ENCODE measurements at regions not wholly inside any gene's neighbourhood (a gene's known extent, or its start where the extent isn't known, plus 50 kb on each side); places are given as distances from the start of the nearest gene placed in this dataset.

- Histone ChIP-seq H3K4me1 (ENCODE audit: control insufficient read depth, insufficient read depth, low read length) (no peaks in the 10 kb centered on the region), H3K27me3 (ENCODE audit: control insufficient read depth, insufficient read depth, low read length) (no peaks in the 10 kb centered on the region), H3K4me3 (ENCODE audit: low read length) (no peak overlapping the region), H3K9me3 (ENCODE audit: control insufficient read depth, low read depth, low read length) (no peaks in the 10 kb centered on the region), H3K27ac (ENCODE audit: low read length) (no peak overlapping the region), H3K36me3 (ENCODE audit: control insufficient read depth, insufficient read depth, low read length) (no peaks in the 10 kb centered on the region)
- WGBS (ENCODE audit: insufficient coverage, low lambda C conversion rate), result no CpG with 5 or more reads among the region's 7 CpGs
- no peak for DNase-seq
Measured at GRCh38 chr3:56917361-56918110, 115.8 kb upstream of the ARHGEF3 start.

- H3K27ac ChIP-seq (ENCODE audit: low read length), result no peak overlapping the region
- no peak overlapping the region for H3K4me3 ChIP-seq (ENCODE audit: low read length)
- no peaks in the 10 kb centered on the region for H3K36me3 ChIP-seq (ENCODE audit: control insufficient read depth, insufficient read depth, low read length)
- WGBS (ENCODE audit: insufficient coverage, low lambda C conversion rate), result 100% methylated on average over 4 of the region's 4 CpGs
- H3K27me3 ChIP-seq (ENCODE audit: control insufficient read depth, insufficient read depth, low read length), result no peaks in the 10 kb centered on the region
- H3K4me1 ChIP-seq (ENCODE audit: control insufficient read depth, insufficient read depth, low read length), result no peaks in the 10 kb centered on the region
- no peaks in the 10 kb centered on the region for H3K9me3 ChIP-seq (ENCODE audit: control insufficient read depth, low read depth, low read length)
- no peak for DNase-seq
Measured at GRCh38 chr3:56916716-56917360, 115.1 kb upstream of the ARHGEF3 start.

- WGBS (ENCODE audit: insufficient coverage, low lambda C conversion rate), result no CpG with 5 or more reads among the region's 16 CpGs
- no peak for DNase-seq
- H3K4me1 ChIP-seq (ENCODE audit: control insufficient read depth, insufficient read depth, low read length), result no peaks in the 10 kb centered on the region
- peaks cover under 1% of the 10 kb centered on the region for H3K27me3 ChIP-seq (ENCODE audit: control insufficient read depth, insufficient read depth, low read length)
- no peaks in the 10 kb centered on the region for H3K36me3 ChIP-seq (ENCODE audit: control insufficient read depth, insufficient read depth, low read length)
- H3K27ac ChIP-seq (ENCODE audit: low read length), result no peak overlapping the region
- H3K4me3 ChIP-seq (ENCODE audit: low read length), result peak overlapping the region; percentile 10
- no peaks in the 10 kb centered on the region for H3K9me3 ChIP-seq (ENCODE audit: control insufficient read depth, low read depth, low read length)
Measured at GRCh38 chr3:56915966-56916586, 114.3 kb upstream of the ARHGEF3 start.

GRCh38 chr3:56914646-56915045, 112.9 kb upstream of the ARHGEF3 start:
- Histone ChIP-seq H3K27me3 (ENCODE audit: control insufficient read depth, insufficient read depth, low read length) (peaks cover 2% of the 10 kb centered on the region), H3K9me3 (ENCODE audit: control insufficient read depth, low read depth, low read length) (no peaks in the 10 kb centered on the region), H3K27ac (ENCODE audit: low read length) (no peak overlapping the region), H3K4me3 (ENCODE audit: low read length) (no peak overlapping the region), H3K4me1 (ENCODE audit: control insufficient read depth, insufficient read depth, low read length) (no peaks in the 10 kb centered on the region), H3K36me3 (ENCODE audit: control insufficient read depth, insufficient read depth, low read length) (no peaks in the 10 kb centered on the region)
- WGBS (ENCODE audit: insufficient coverage, low lambda C conversion rate), result no CpG with 5 or more reads among the region's 3 CpGs
- DNase-seq, result no peak

GRCh38 chr3:56911363-56911762, 109.6 kb upstream of the ARHGEF3 start:
- peaks cover 2% of the 10 kb centered on the region for H3K27me3 ChIP-seq (ENCODE audit: control insufficient read depth, insufficient read depth, low read length)
- H3K9me3 ChIP-seq (ENCODE audit: control insufficient read depth, low read depth, low read length), result no peaks in the 10 kb centered on the region
- DNase-seq, result no peak
- H3K36me3 ChIP-seq (ENCODE audit: control insufficient read depth, insufficient read depth, low read length), result no peaks in the 10 kb centered on the region
- H3K4me1 ChIP-seq (ENCODE audit: control insufficient read depth, insufficient read depth, low read length), result no peaks in the 10 kb centered on the region
- 80% methylated on average over 1 of the region's 8 CpGs for WGBS (ENCODE audit: insufficient coverage, low lambda C conversion rate)
- H3K4me3 ChIP-seq (ENCODE audit: low read length), result no peak overlapping the region
- H3K27ac ChIP-seq (ENCODE audit: low read length), result no peak overlapping the region

GRCh38 chr3:56909349-56909748, 107.6 kb upstream of the ARHGEF3 start:
- Histone ChIP-seq H3K9me3 (ENCODE audit: control insufficient read depth, low read depth, low read length) (no peaks in the 10 kb centered on the region), H3K36me3 (ENCODE audit: control insufficient read depth, insufficient read depth, low read length) (no peaks in the 10 kb centered on the region), H3K4me1 (ENCODE audit: control insufficient read depth, insufficient read depth, low read length) (no peaks in the 10 kb centered on the region), H3K27me3 (ENCODE audit: control insufficient read depth, insufficient read depth, low read length) (peaks cover 2% of the 10 kb centered on the region), H3K27ac (ENCODE audit: low read length) (no peak overlapping the region), H3K4me3 (ENCODE audit: low read length) (no peak overlapping the region)
- DNase-seq, result no peak
- WGBS (ENCODE audit: insufficient coverage, low lambda C conversion rate), result no CpG with 5 or more reads among the region's 6 CpGs

GRCh38 chr3:56908004-56908403, 106.3 kb upstream of the ARHGEF3 start:
- Histone ChIP-seq H3K27ac (ENCODE audit: low read length) (no peak overlapping the region), H3K4me3 (ENCODE audit: low read length) (no peak overlapping the region), H3K27me3 (ENCODE audit: control insufficient read depth, insufficient read depth, low read length) (peaks cover 2% of the 10 kb centered on the region), H3K36me3 (ENCODE audit: control insufficient read depth, insufficient read depth, low read length) (no peaks in the 10 kb centered on the region), H3K4me1 (ENCODE audit: control insufficient read depth, insufficient read depth, low read length) (no peaks in the 10 kb centered on the region), H3K9me3 (ENCODE audit: control insufficient read depth, low read depth, low read length) (no peaks in the 10 kb centered on the region)
- DNase-seq, result no peak
- no CpG with 5 or more reads among the region's 5 CpGs for WGBS (ENCODE audit: insufficient coverage, low lambda C conversion rate)

GRCh38 chr3:56904552-56905215, 102.9 kb upstream of the ARHGEF3 start:
- WGBS (ENCODE audit: insufficient coverage, low lambda C conversion rate), result 80% methylated on average over 2 of the region's 6 CpGs
- peak in 1 of 2 donors; percentile 27 for DNase-seq

GRCh38 chr3:56903231-56903782, 101.6 kb upstream of the ARHGEF3 start:
- Histone ChIP-seq H3K27me3 (ENCODE audit: control insufficient read depth, insufficient read depth, low read length) (no peaks in the 10 kb centered on the region), H3K4me1 (ENCODE audit: control insufficient read depth, insufficient read depth, low read length) (no peaks in the 10 kb centered on the region), H3K4me3 (ENCODE audit: low read length) (no peak overlapping the region), H3K27ac (ENCODE audit: low read length) (no peak overlapping the region), H3K36me3 (ENCODE audit: control insufficient read depth, insufficient read depth, low read length) (no peaks in the 10 kb centered on the region), H3K9me3 (ENCODE audit: control insufficient read depth, low read depth, low read length) (no peaks in the 10 kb centered on the region)
- no peak for DNase-seq
- WGBS (ENCODE audit: insufficient coverage, low lambda C conversion rate), result no CpG with 5 or more reads among the region's 1 CpG

More at GRCh38 chr3:56904552-56905215, 102.9 kb upstream of the ARHGEF3 start:
- no peaks in the 10 kb centered on the region for H3K27me3 ChIP-seq (ENCODE audit: control insufficient read depth, insufficient read depth, low read length)
- no peak overlapping the region for H3K27ac ChIP-seq (ENCODE audit: low read length)
- no peaks in the 10 kb centered on the region for H3K36me3 ChIP-seq (ENCODE audit: control insufficient read depth, insufficient read depth, low read length)
- H3K9me3 ChIP-seq (ENCODE audit: control insufficient read depth, low read depth, low read length), result no peaks in the 10 kb centered on the region
- H3K4me1 ChIP-seq (ENCODE audit: control insufficient read depth, insufficient read depth, low read length), result no peaks in the 10 kb centered on the region
- H3K4me3 ChIP-seq (ENCODE audit: low read length), result no peak overlapping the region

Measured in large intestine (tissue), 3 donors.